ENCODE measurements at regions not wholly inside any gene's neighbourhood (a gene's known extent, or its start where the extent isn't known, plus 50 kb on each side); places are given as distances from the start of the nearest gene placed in this dataset.
"Not testable (repeated sequence)": the region's sequence is repeated elsewhere in the genome, so short reads cannot be mapped to it uniquely, and the experiment has no call there.

DNA sequence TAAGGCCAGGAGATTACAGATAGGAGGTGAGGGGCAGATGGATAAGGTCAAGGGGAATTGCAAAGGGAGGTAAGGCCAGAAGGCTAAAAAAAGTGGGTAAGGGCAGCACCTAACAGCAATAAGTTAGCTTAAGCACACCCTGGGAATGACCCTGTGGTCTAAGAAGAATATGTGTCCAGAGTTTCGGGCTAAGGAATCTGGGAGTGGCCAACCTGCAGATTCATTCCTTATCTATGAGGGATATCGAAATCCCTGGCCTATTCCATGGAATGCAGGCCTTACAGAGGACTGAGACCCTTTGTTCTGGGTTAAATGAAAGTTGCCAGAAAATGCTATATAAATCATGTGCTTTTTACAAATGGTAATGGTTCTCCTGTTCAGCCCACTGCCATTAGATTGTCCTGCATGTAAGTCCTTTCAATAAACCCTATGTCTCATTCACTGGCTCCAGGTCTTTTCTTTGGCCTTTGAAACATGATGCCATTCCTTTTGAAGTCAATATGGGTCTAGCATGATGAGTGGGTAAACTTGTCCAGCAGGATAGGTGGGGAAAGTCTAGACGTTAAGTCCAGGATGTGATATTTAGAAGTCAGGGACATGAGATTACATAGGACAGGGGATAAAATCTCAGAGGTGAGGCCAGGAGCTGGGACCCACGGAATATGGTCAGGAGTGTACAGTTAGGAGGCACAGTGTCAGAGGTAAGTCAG is 226.2 kb downstream of the TACR3 start:
- Histone ChIP-seq H4K20me1 (ENCODE audit: control insufficient read depth, extremely low read depth, insufficient read depth, low read length) (no peaks in the 10 kb centered on the region), H3K4me1 (ENCODE audit: control insufficient read depth, extremely low read depth, insufficient read depth, low read length) (peaks cover 12% of the 10 kb centered on the region), H3K9me3 (ENCODE audit: control insufficient read depth, low read depth, low read length) (no peaks in the 10 kb centered on the region), H3K9ac (ENCODE audit: control insufficient read depth, extremely low read depth, insufficient read depth, low read length) (no peak overlapping the region), H3K36me3 (ENCODE audit: control insufficient read depth in 2 of 2, extremely low read depth in 1 of 2, insufficient read depth in 2 of 2, low read length in 2 of 2) (no peaks in the 10 kb centered on the region), H3K4me2 (ENCODE audit: control insufficient read depth, extremely low read depth, insufficient read depth, low read depth, low read length) (no peak overlapping the region), H3K27me3 (ENCODE audit: control insufficient read depth, extremely low read depth, insufficient read depth, low read length) (no peaks in the 10 kb centered on the region), H3K4me3 (ENCODE audit: control insufficient read depth in 2 of 3, extremely low read depth in 1 of 3, insufficient read depth in 2 of 3, low read depth in 1 of 3, low read length in 3 of 3) (no peak overlapping the region), H3K79me2 (ENCODE audit: control insufficient read depth, insufficient read depth, low read length) (no peaks in the 10 kb centered on the region), H2AFZ (ENCODE audit: control insufficient read depth, low read length) (no peak overlapping the region), H3K9me1 (ENCODE audit: control insufficient read depth, extremely low read depth, insufficient read depth, low read length) (no peaks in the 10 kb centered on the region), H3K27ac (ENCODE audit: control insufficient read depth, insufficient read depth, low read length) (no peak overlapping the region)
- dilution Hi-C loops (cut with MboI; ENCODE audit: extremely low pct_ligation_motif_present, low sequenced_read_pairs): no loop called here
- TF ChIP-seq EZH2 (IDR thresholded peaks at IDR 0.05; ENCODE audit: low read length): no peak
- TF ChIP-seq, protein P1, sequence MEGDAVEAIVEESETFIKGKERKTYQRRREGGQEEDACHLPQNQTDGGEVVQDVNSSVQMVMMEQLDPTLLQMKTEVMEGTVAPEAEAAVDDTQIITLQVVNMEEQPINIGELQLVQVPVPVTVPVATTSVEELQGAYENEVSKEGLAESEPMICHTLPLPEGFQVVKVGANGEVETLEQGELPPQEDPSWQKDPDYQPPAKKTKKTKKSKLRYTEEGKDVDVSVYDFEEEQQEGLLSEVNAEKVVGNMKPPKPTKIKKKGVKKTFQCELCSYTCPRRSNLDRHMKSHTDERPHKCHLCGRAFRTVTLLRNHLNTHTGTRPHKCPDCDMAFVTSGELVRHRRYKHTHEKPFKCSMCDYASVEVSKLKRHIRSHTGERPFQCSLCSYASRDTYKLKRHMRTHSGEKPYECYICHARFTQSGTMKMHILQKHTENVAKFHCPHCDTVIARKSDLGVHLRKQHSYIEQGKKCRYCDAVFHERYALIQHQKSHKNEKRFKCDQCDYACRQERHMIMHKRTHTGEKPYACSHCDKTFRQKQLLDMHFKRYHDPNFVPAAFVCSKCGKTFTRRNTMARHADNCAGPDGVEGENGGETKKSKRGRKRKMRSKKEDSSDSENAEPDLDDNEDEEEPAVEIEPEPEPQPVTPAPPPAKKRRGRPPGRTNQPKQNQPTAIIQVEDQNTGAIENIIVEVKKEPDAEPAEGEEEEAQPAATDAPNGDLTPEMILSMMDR (optimal IDR thresholded peaks at IDR 0.05 in 1 of 3, IDR thresholded peaks at IDR 0.05 in 1 of 3, conservative IDR thresholded peaks at IDR 0.05 in 1 of 3; ENCODE audit: extremely low read depth in 1 of 3, insufficient read depth in 2 of 3, low read length in 3 of 3): no peak
- FAIRE-seq: no peak
- DNase-seq (ENCODE audit: low read depth, low spot score): no peak

DNA sequence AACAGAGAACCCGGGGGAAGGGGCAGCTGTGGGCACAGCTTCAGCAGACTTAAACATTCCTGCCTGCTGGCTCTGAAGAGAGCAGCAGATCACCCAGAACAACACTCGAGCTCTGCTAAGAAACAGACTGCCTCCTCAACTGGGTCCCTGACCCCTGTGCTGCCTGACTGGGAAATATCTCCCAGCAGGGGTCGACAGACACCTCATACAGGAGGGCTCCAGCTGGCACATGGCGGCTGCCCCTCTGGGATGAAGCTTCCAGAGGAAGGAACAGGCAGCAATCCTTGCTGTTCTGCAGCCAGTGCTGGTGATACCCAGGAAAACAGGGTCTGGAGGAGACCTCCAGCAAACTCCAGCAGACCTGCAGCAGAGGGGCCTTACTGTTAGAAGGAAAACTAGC is 234.5 kb downstream of the TACR3 start:
- H3K4me3 ChIP-seq (ENCODE audit: control insufficient read depth in 2 of 3, extremely low read depth in 1 of 3, insufficient read depth in 2 of 3, low read depth in 1 of 3, low read length in 3 of 3); H3K9me3 ChIP-seq (ENCODE audit: control insufficient read depth, low read depth, low read length); H3K27ac ChIP-seq (ENCODE audit: control insufficient read depth, insufficient read depth, low read length); H3K9ac ChIP-seq (ENCODE audit: control insufficient read depth, extremely low read depth, insufficient read depth, low read length); H2AFZ ChIP-seq (ENCODE audit: control insufficient read depth, low read length); H3K4me1 ChIP-seq (ENCODE audit: control insufficient read depth, extremely low read depth, insufficient read depth, low read length); H3K9me1 ChIP-seq (ENCODE audit: control insufficient read depth, extremely low read depth, insufficient read depth, low read length); H3K27me3 ChIP-seq (ENCODE audit: control insufficient read depth, extremely low read depth, insufficient read depth, low read length); dilution Hi-C loops (cut with MboI; ENCODE audit: extremely low pct_ligation_motif_present, low sequenced_read_pairs); H3K36me3 ChIP-seq (ENCODE audit: control insufficient read depth in 2 of 2, extremely low read depth in 1 of 2, insufficient read depth in 2 of 2, low read length in 2 of 2); H4K20me1 ChIP-seq (ENCODE audit: control insufficient read depth, extremely low read depth, insufficient read depth, low read length); DNase-seq (ENCODE audit: low read depth, low spot score); H3K79me2 ChIP-seq (ENCODE audit: control insufficient read depth, insufficient read depth, low read length); H3K4me2 ChIP-seq (ENCODE audit: control insufficient read depth, extremely low read depth, insufficient read depth, low read depth, low read length); FAIRE-seq: not testable (repeated sequence)

DNA sequence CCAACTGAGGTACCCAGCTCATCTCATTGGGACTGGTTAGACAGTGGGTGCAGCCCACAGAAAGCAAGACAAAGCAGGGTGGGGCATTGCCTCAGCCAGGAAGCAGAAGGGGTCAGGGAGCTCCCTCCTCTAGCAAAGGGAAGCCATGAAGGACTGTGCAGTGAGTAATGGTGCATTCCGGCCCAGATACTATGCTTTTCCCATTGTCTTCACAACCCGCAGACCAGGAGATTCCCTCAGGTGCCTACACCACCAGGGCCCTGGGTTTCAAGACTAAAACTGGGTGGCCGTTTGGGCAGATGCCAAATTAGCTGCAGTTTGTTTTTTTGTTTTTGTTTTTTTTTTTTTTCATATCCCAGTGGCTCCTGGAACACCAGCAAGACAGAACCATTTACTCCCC is 235.3 kb downstream of the TACR3 start:
- Histone ChIP-seq H3K9me1 (ENCODE audit: control insufficient read depth, extremely low read depth, insufficient read depth, low read length) (no peaks in the 10 kb centered on the region), H3K79me2 (ENCODE audit: control insufficient read depth, insufficient read depth, low read length) (no peaks in the 10 kb centered on the region), H3K9me3 (ENCODE audit: control insufficient read depth, low read depth, low read length) (no peaks in the 10 kb centered on the region), H3K36me3 (ENCODE audit: control insufficient read depth in 2 of 2, extremely low read depth in 1 of 2, insufficient read depth in 2 of 2, low read length in 2 of 2) (no peaks in the 10 kb centered on the region), H3K27ac (ENCODE audit: control insufficient read depth, insufficient read depth, low read length) (no peak overlapping the region), H3K27me3 (ENCODE audit: control insufficient read depth, extremely low read depth, insufficient read depth, low read length) (no peaks in the 10 kb centered on the region), H3K9ac (ENCODE audit: control insufficient read depth, extremely low read depth, insufficient read depth, low read length) (no peak overlapping the region), H3K4me3 (ENCODE audit: control insufficient read depth in 2 of 3, extremely low read depth in 1 of 3, insufficient read depth in 2 of 3, low read depth in 1 of 3, low read length in 3 of 3) (no peak overlapping the region), H2AFZ (ENCODE audit: control insufficient read depth, low read length) (no peak overlapping the region), H3K4me2 (ENCODE audit: control insufficient read depth, extremely low read depth, insufficient read depth, low read depth, low read length) (no peak overlapping the region), H3K4me1 (ENCODE audit: control insufficient read depth, extremely low read depth, insufficient read depth, low read length) (no peaks in the 10 kb centered on the region), H4K20me1 (ENCODE audit: control insufficient read depth, extremely low read depth, insufficient read depth, low read length) (no peaks in the 10 kb centered on the region)
- DNase-seq (ENCODE audit: low read depth, low spot score) (no peak), FAIRE-seq (no peak)
- TF ChIP-seq, protein P1 (optimal IDR thresholded peaks at IDR 0.05 in 1 of 3, IDR thresholded peaks at IDR 0.05 in 1 of 3, conservative IDR thresholded peaks at IDR 0.05 in 1 of 3; ENCODE audit: extremely low read depth in 1 of 3, insufficient read depth in 2 of 3, low read length in 3 of 3): no peak
- TF ChIP-seq EZH2 (IDR thresholded peaks at IDR 0.05; ENCODE audit: low read length): no peak
- dilution Hi-C loops (cut with MboI; ENCODE audit: extremely low pct_ligation_motif_present, low sequenced_read_pairs): no loop called here
